ENCODE measurements at regions not wholly inside any gene's neighbourhood (a gene's known extent, or its start where the extent isn't known, plus 50 kb on each side); places are given as distances from the start of the nearest gene placed in this dataset.

- TF ChIP-seq CTCF (conservative IDR thresholded peaks at IDR 0.05; ENCODE audit: low read depth, low read length) (no peak), EZH2 (IDR thresholded peaks at IDR 0.05; ENCODE audit: low read length, unreplicated experiment) (no peak), EZH2phosphoT487 (IDR thresholded peaks at IDR 0.05; ENCODE audit: borderline replicate concordance, low read length) (no peak)
These were observed 55.6 kb downstream of the PITPNM2 start for GRCh38 chr12:123095078-123095881.

All from PC-3 (cell line).